Retinal pigment epithelial cell (primary cell): ENCODE measurements at regions not wholly inside any gene's neighbourhood (a gene's known extent, or its start where the extent isn't known, plus 50 kb on each side); places are given as distances from the start of the nearest gene placed in this dataset.

Source experiments
- DNase-seq: peaks from one replicate; pipeline ENCODE4 v3.0.0-alpha.2; 2010; ENCODE audit warnings: low read depth
- H3K4me3 ChIP-seq: 2 replicates; pipeline ENCODE4 v1.5.1; 2011; ENCODE audit warnings: mild to moderate bottlenecking, low read length, control low read depth, moderate library complexity
- TF ChIP-seq, protein P1 (sequence below): conservative IDR thresholded peaks from 2 replicates; pipeline ENCODE4 v1.5.1; 2011; ENCODE audit warnings: low read depth, low read length, control low read depth, inconsistent platforms

DNA sequence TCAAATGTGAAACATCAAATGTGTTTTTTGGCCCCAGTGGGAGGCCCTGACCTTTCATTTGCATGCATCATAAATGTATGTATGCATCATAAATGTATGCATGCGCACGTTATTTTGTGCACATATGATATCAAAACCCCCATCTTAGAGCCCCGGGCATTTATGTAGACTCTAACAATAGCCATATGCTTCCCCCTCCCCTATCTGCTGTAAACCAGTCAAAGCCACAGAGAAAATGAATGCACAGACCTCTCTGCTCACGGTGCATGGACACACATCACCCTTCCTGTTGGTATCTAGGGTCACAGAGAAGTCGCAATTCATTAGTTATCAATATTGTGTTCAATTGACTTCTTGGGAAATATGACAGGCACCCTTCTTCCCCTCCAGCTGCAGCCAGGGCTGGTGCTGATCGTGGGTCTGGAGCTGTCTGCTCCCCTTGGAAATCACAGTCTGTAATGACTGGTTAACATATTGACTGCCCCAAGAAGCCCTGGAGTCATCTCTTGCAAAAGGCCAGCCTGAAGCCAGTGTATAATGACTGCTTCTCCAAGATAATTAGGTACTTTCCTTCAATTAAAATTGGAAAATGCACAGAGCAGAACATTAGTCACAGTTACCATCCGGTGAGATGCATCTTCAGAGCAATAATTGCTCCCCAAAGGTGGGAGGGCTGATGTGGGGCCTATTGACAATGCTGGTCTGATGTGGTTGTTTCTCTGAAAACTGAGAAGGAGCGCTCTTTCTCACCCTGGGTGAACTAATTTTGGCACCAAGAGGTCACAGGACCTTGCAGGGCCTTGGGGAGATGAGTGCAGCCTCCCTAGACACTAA, 532.2 kb downstream of the CDH26 start:
- no peak for DNase-seq
- no peak overlapping the region for H3K4me3 ChIP-seq
- TF ChIP-seq, protein P1, sequence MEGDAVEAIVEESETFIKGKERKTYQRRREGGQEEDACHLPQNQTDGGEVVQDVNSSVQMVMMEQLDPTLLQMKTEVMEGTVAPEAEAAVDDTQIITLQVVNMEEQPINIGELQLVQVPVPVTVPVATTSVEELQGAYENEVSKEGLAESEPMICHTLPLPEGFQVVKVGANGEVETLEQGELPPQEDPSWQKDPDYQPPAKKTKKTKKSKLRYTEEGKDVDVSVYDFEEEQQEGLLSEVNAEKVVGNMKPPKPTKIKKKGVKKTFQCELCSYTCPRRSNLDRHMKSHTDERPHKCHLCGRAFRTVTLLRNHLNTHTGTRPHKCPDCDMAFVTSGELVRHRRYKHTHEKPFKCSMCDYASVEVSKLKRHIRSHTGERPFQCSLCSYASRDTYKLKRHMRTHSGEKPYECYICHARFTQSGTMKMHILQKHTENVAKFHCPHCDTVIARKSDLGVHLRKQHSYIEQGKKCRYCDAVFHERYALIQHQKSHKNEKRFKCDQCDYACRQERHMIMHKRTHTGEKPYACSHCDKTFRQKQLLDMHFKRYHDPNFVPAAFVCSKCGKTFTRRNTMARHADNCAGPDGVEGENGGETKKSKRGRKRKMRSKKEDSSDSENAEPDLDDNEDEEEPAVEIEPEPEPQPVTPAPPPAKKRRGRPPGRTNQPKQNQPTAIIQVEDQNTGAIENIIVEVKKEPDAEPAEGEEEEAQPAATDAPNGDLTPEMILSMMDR = no peak

DNA sequence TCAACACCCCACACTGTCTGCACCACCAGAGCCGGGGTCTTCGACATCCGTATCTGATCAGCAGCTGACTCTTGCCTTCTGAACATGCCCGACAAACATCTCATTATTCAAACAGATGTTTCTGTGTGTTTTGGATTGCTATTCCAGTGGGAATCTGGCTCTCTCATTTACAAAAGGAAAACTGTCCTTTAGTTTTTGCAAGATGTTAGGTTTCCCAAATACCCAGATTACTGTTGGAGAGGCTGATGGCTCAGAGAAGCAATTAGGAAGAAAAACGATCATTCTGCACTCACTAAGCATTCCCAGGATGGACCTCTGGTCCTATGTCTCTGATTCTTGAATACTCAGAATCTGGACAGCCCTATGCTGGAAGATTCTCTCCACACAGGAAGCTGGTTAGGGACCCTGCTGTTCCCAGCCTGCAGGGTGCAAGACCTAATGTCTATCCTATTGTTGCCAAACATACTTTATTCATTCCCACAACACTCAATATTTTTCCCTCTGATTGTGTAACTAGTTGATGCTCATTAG, 532.9 kb downstream of the CDH26 start:
- DNase-seq = no peak
- TF ChIP-seq, protein P1 = no peak

DNA sequence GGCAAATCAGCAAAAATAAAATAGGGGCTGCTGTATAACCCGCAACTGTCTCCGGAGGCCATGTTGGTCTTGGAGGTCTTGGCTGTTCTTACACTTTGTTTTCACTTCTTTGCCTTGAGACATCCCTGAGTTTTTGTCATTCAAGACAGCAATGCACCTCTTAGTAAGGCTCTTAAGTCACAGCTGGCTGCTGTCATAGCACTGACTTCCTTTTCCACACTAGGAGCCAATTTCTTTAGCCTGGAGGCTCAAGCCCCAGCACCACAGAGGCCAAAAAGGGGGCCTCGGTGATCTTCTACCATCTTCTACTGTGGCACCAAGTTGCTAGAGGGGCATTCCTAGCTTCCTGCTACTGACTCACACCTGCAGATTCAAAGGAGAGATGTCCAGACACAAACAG, 536.3 kb downstream of the CDH26 start:
- DNase-seq = no peak
- TF ChIP-seq, protein P1 = no peak
- no peak overlapping the region for H3K4me3 ChIP-seq

More for the DNA sequence above, 532.9 kb downstream of the CDH26 start:
- no peak overlapping the region for H3K4me3 ChIP-seq

DNA sequence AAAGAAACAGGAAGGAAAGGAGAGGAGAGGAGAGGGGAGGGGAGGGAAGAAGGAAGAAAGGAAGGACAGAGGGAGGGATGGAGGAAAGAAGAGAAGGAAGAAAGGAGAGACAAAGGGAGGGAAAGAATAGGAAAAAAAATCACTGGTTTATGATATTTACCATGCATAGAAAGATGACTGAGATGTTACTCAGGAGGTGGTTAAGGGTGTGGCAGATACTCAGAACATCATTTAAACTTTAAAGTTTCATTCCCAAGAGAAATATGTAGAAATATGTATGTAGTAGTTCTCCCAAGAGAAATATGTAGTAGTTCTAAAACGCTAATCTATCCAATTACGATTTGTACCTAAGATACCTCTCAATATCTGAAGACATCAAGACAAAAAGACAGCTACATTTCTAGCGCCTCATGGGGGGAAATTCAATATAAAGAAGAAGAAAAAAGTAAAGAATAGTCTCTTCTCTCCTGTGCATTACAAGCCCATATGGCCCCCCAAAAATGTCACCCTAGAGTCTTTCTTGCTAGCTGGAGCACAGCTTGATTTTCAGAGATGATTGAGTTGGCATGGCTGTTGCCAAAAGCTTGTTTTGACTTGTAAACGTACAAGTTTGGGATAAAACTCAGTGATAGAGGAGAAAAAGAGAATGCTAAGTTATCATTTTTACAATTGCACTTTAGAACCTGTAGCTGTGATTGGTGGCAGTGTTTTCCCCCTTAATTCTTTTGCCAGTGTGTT, 539.2 kb downstream of the CDH26 start:
- no peak overlapping the region for H3K4me3 ChIP-seq
- TF ChIP-seq, protein P1 = no peak
- DNase-seq = no peak

DNA sequence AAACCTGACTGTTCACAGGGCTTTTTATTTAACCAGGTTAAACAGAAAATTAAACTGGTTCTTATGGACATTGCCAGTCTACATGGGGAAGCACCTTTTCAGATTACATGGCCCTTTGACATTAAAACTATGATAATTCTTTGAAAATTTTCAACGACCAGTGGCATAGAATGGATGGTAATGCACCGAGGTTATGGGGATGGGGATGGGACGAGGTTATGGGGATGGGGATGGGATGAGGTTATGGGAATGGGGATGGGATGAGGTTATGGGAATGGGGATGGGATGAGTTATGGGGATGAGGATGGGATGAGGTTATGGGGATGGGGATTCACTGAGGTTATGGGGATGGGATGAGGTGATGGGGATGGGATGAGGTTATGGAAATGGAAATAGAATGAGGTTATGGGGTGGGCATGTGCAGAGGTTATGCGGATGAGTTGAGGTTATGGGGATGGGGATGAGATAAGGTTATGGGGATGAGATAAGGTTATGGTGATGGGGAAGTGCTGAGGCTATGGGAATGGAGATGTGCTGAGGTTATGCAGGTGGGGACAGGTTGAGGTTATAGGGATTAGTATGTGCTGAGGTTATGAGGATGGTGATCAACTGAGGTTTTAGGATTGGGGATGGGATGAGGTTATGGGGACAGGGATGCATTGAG, 541.9 kb downstream of the CDH26 start:
- DNase-seq = no peak

DNA sequence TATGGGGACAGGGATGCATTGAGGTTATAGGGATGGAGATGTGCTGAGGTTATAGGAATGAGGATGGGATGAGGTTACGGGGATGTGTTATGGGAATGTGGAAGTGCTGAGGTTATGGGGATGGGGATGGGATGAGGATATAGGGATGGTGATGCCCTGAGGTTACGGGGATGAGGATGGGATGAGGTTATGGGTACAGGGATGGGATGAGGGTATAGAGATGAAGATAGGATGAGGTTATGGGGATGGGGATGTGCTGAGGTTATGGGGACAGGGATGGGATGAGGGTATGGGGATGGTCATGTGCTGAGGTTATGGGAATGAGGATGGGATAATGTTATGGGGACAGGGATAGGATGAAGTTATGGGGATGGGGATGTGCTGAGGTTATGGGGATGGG, 542.8 kb downstream of the CDH26 start:
- no peak overlapping the region for H3K4me3 ChIP-seq
- TF ChIP-seq, protein P1 = no peak
- no peak for DNase-seq

More for the DNA sequence above, 541.9 kb downstream of the CDH26 start:
- TF ChIP-seq, protein P1 = no peak
- no peak overlapping the region for H3K4me3 ChIP-seq
